AG10803 (cell line): ENCODE measurements at regions not wholly inside any gene's neighbourhood (a gene's known extent, or its start where the extent isn't known, plus 50 kb on each side); places are given as distances from the start of the nearest gene placed in this dataset.

ENCODE experiments used
- DNase-seq: peaks from one replicate; pipeline ENCODE4 v3.0.0; 2010; ENCODE audit warnings: low read depth
- H3K4me3 ChIP-seq: 2 replicates; pipeline ENCODE4 v1.5.1; 2011; ENCODE audit warnings: mild to moderate bottlenecking, low read length, control low read depth
- TF ChIP-seq, protein P1 (sequence below): conservative IDR thresholded peaks from 2 replicates; pipeline ENCODE4 v1.5.1; 2011; ENCODE audit warnings: mild to moderate bottlenecking, low read length, control low read depth, inconsistent platforms

DNA sequence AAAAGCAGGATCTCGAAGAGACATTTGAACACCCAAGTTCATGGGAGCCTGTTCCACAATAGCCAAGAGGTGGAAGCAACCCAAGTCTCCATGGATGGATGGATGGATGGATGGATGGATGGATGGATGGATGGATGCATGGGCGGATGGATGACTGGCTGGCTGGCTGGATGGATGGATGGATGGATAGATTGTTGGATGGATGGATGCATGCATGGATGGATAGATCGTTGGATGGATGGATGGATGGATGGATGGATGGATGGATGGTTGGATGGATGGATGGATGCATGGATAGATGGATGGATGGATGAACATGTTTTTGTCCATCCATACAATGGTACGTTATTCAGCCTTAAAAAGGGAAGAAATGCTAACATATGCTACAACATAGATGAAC is 603.4 kb downstream of the BRD1 start:
- DNase-seq, result no peak
- no peak overlapping the region for H3K4me3 ChIP-seq
- TF ChIP-seq, protein P1, sequence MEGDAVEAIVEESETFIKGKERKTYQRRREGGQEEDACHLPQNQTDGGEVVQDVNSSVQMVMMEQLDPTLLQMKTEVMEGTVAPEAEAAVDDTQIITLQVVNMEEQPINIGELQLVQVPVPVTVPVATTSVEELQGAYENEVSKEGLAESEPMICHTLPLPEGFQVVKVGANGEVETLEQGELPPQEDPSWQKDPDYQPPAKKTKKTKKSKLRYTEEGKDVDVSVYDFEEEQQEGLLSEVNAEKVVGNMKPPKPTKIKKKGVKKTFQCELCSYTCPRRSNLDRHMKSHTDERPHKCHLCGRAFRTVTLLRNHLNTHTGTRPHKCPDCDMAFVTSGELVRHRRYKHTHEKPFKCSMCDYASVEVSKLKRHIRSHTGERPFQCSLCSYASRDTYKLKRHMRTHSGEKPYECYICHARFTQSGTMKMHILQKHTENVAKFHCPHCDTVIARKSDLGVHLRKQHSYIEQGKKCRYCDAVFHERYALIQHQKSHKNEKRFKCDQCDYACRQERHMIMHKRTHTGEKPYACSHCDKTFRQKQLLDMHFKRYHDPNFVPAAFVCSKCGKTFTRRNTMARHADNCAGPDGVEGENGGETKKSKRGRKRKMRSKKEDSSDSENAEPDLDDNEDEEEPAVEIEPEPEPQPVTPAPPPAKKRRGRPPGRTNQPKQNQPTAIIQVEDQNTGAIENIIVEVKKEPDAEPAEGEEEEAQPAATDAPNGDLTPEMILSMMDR, result no peak

DNA sequence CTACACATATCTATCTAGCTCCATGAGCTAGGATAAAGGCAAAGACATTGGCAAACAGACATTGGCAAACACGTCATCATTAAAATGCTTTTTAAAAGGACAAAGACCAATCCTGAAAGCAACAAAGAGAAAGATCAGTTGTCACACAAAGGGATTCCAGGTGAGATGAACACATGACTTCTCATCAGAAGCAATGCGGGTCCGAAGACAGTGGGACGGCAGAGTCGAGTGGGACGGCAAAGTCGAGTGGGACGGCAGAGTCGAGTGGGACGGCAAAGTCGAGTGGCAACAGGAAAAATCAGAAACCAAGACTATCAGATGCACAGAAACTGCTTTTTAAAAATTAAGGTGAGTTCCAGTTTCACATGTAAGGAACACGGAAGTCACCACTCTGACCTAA is 609.5 kb downstream of the BRD1 start:
- no peak for DNase-seq
- TF ChIP-seq, protein P1, result no peak
- no peak overlapping the region for H3K4me3 ChIP-seq

DNA sequence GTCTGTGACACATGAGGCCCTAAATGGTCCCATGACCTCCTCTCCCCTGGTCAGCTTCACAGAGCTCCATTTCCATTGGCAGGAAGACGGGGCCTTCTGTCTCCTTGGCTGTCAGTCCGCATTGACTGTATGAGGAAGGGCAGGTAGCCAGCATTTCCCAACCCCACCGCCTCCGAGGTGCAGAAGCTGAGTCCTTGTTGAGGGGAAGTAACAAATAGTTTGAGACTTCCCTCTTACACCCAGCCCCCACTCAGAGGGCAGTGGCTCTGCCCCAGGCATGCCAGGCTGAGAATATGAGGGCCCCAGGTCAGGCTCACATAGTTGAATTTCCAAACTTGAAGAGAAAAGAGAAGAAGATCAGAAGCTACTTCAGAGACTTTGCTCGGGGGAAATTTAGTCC is 611.1 kb downstream of the BRD1 start:
- no peak overlapping the region for H3K4me3 ChIP-seq
- TF ChIP-seq, protein P1, result no peak
- DNase-seq, result no peak

DNA sequence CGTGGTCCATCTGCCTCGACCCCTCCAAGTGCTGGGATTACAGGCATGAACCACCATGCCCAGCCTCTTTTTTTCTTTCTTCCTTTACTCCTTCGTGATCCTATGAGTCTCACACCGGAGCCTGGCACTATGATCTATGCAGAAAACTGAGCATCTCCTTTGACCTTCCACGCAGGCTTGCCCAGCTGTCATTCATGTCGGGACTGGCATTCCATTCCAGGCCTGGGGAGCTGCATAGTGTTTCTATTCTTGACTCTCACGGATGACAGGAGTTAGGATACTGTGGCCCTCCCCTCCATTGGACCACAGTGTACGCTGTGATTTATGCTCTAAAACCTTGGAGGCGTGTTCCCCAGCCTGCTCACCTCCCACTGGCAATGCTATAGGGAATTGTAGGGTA is 611.8 kb downstream of the BRD1 start:
- TF ChIP-seq, protein P1, result no peak
- DNase-seq, result no peak
- no peak overlapping the region for H3K4me3 ChIP-seq

DNA sequence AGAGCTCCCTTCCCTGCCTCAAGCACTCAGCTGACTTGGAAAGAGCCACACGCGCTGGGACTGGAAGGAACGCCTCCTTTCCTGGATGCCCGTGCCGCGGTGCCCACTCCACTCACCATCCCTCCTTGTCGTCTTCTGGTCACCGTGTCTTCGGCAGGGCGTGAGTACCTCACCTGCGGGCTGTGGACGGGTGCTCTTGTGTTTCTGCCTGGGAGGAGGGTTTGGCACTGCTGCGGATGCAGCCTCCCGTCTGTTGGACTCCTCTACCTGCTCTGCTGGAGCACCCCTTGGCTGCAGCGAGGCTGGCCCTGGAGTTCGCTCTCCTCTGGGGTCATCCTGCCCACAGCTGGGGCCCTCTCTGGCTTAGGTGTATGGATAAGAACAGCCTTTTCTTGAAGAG is 612.7 kb downstream of the BRD1 start:
- TF ChIP-seq, protein P1, result no peak
- no peak for DNase-seq
- H3K4me3 ChIP-seq, result no peak overlapping the region

DNA sequence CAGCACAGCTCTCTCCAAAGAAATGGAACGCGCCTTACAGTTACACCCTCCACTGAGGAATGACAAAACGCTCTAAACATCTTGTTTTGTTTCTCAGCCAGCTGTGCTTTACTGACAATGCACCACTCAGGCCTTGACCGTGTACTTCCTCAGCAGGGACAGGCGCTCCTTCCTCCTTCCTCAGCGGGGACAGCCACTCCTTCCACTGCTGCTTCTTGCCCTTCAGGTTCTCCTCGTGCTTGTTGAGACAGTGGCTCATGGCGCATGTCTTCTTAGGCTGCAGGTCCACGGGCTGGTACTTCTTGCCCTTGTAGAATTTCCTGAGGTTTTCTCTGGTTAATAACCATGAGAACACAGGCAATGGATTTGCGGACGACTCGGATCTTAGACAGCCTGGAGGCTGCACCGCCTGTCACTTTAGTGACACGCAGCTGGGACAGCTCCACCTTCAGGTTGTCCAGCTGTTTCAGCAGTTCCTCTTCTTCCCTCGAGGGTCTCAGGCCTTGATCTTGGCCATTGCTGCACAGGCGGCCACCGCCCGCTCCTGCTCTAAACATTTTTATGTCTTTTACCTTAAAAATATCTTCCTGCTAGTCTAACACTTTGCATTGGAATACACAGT is 613.8 kb downstream of the BRD1 start:
- no peak for DNase-seq
- H3K4me3 ChIP-seq, result no peak overlapping the region
- TF ChIP-seq, protein P1, result no peak

DNA sequence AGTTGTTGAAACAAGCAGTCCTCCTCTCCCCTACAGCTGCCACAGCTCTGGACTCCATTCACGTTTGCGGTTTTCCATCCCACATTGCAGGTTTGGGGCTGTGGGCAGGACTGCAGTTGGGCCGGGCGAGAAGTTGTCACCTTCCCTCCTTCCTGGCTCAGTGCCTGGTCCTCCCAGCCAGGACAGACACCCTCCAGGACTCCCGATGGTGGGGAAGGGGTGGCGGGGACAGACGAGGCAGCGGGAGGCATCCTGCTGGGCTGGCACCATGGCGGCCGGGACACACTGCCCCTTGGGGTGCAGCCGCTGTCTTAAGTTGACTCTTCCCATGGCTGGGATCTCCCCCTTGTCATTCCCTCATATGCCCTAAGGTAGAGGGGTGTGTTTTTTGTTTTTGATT is 615.2 kb downstream of the BRD1 start:
- DNase-seq, result no peak
- no peak overlapping the region for H3K4me3 ChIP-seq
- TF ChIP-seq, protein P1, result no peak
